HEK293 (cell line): ENCODE measurements at regions not wholly inside any gene's neighbourhood (a gene's known extent, or its start where the extent isn't known, plus 50 kb on each side); places are given as distances from the start of the nearest gene placed in this dataset.
A peak's percentile ranks its signal among the peaks of the same experiment; 100 is the strongest.

Experiments
- CTCF ChIA-PET: fragments of 350-600 bp; formaldehyde crosslinking; extraction: SDS; loops from one replicate; lab custom pipeline; 2021; ENCODE audit warnings: antibody characterized with exemption; lab: Yijun Ruan, JAX
- POLR2A ChIA-PET: fragments of 300-600 bp; formaldehyde crosslinking; extraction: SDS; loops from one replicate; lab custom pipeline; 2020; ENCODE audit warnings: antibody characterized with exemption, inconsistent platforms; lab: Yijun Ruan, JAX
- H3K27ac ChIP-seq: fragments of 200-500 bp; sonication (Bioruptor generic); 2 replicates; pipeline ENCODE4 v1.5.1; 2014; ENCODE audit warnings: low read depth, low read length, control low read depth, inconsistent platforms; ENCODE audit errors: extremely low read depth
- H3K36me3 ChIP-seq, 2 experiments: fragments of 200-500 bp in 1 of 2; sonication (Bioruptor generic) in 1 of 2; 1 replicate in 1 of 2; 2 replicates in 1 of 2; pipeline ENCODE4 v1.5.1; 2014 to 2017; ENCODE audit warnings: inconsistent platforms in 2 of 2, low read length in 2 of 2; ENCODE audit not compliant: control insufficient read depth in 2 of 2, insufficient read depth in 1 of 2
- H3K4me1 ChIP-seq: fragments of 200-500 bp; sonication (Bioruptor generic); 2 replicates; pipeline ENCODE4 v1.5.1; 2014; ENCODE audit warnings: mild to moderate bottlenecking, low read length, inconsistent platforms; ENCODE audit not compliant: control insufficient read depth, insufficient read depth
- H3K4me3 ChIP-seq: 2 replicates; pipeline ENCODE4 v1.5.1; 2011; ENCODE audit warnings: low read depth, mild to moderate bottlenecking, control low read depth, low read length, moderate library complexity
- H3K9me3 ChIP-seq: fragments of 200-500 bp; sonication (Bioruptor generic); 2 replicates; pipeline ENCODE4 v1.5.1; 2014; ENCODE audit warnings: low read depth, low read length, inconsistent platforms; ENCODE audit not compliant: control insufficient read depth, insufficient read depth
- CTCF ChIP-seq: fragments of 450-650 bp; formaldehyde crosslinking; IDR thresholded peaks from 2 replicates; pipeline ENCODE4 v1.5.1; 2016; ENCODE audit warnings: missing biosample characterization, missing genetic modification characterization
- EGR2 ChIP-seq: fragments of 450-650 bp; formaldehyde crosslinking; IDR thresholded peaks from 2 replicates; pipeline ENCODE4 v1.5.1; 2016; ENCODE audit warnings: low read depth, missing biosample characterization, missing genetic modification characterization
- PBX3 ChIP-seq: sonication (generic); formaldehyde crosslinking; IDR thresholded peaks from 2 replicates; pipeline ENCODE4 v1.8.1; 2022; ENCODE audit warnings: mild to moderate bottlenecking, moderate library complexity, missing genetic modification reagents
- ZFHX2 ChIP-seq: fragments of 450-650 bp; formaldehyde crosslinking; conservative IDR thresholded peaks from 2 replicates; pipeline ENCODE4 v1.5.1; 2016; ENCODE audit warnings: missing biosample characterization, missing genetic modification characterization
- ZNF155 ChIP-seq: fragments of 450-650 bp; formaldehyde crosslinking; IDR thresholded peaks from 2 replicates; pipeline ENCODE4 v1.5.1; 2016; ENCODE audit warnings: missing biosample characterization, missing genetic modification characterization
- ZNF341 ChIP-seq: fragments of 450-650 bp; formaldehyde crosslinking; IDR thresholded peaks from 2 replicates; pipeline ENCODE4; 2016; ENCODE audit warnings: low read depth, missing biosample characterization, missing genetic modification characterization
- ZNF426 ChIP-seq: fragments of 450-650 bp; formaldehyde crosslinking; IDR thresholded peaks from 2 replicates; pipeline ENCODE4 v1.5.1; 2017; ENCODE audit warnings: missing biosample characterization, missing genetic modification characterization, mild to moderate bottlenecking, inconsistent platforms, moderate library complexity
- ZNF555 ChIP-seq: fragments of 450-650 bp; formaldehyde crosslinking; conservative IDR thresholded peaks from 2 replicates; pipeline ENCODE4 v1.5.1; 2017; ENCODE audit warnings: missing biosample characterization, mild to moderate bottlenecking, missing genetic modification characterization, inconsistent platforms
- ZNF660 ChIP-seq: fragments of 450-650 bp; IDR thresholded peaks from 2 replicates; pipeline ENCODE4 v1.5.1; 2018; ENCODE audit warnings: missing biosample characterization, mild to moderate bottlenecking, missing genetic modification characterization
- ZNF701 ChIP-seq: fragments of 450-650 bp; formaldehyde crosslinking; IDR thresholded peaks from 2 replicates; pipeline ENCODE4 v1.5.1; 2016; ENCODE audit warnings: missing biosample characterization, missing genetic modification characterization
- ZSCAN18 ChIP-seq: fragments of 450-650 bp; formaldehyde crosslinking; IDR thresholded peaks from 2 replicates; pipeline ENCODE4 v1.5.1; 2016; ENCODE audit warnings: missing biosample characterization, missing genetic modification characterization

- ChIA-PET POLR2A (interaction anchor here (1.5 kb wide), 1 partner anchor 40 kb away, joined by 4 read pairs; no protein-coding TSS in a partner anchor), CTCF (interaction anchor here (0.6 to 0.8 kb wide), 4 partner anchors 18 to 878 kb away, joined by 3 to 4 read pairs (median 3); no protein-coding TSS in a partner anchor)
- TF ChIP-seq PBX3 (CRISPR knock-in tag) (no peak), ZFHX2 (tag by site-specific recombination) (no peak)
Measured at GRCh38 chr15:70566989-70567388, 196.4 kb downstream of the UACA start.

GRCh38 chr15:70566047-70566835 lies 197.1 kb downstream of the UACA start:
- Histone ChIP-seq H3K27ac (no peak overlapping the region), H3K4me1 (peaks cover 15% of the 10 kb centered on the region)
- ChIA-PET CTCF (interaction anchor here (0.6 to 1.2 kb wide), 8 partner anchors 10 to 879 kb away, joined by 3 to 4 read pairs (median 3); no protein-coding TSS in a partner anchor), POLR2A (interaction anchor here (0.6 to 1.5 kb wide), 2 partner anchors 40 to 189 kb away, joined by 3 to 4 read pairs; no protein-coding TSS in a partner anchor)
- TF ChIP-seq ZNF660 (no peak), EGR2 (tag by site-specific recombination) (0 out of 2 replicates have a peak, but pooled peaks have one; percentile 8), CTCF (peak; percentile 27; the same call in 1 of the 2 replicates), ZSCAN18 (tag by site-specific recombination) (no peak), ZNF701 (no peak), ZNF555 (no peak), ZNF426 (tag by site-specific recombination) (no peak), ZNF341 (tag by site-specific recombination) (peak; percentile 61)
- TF ChIP-seq, all 188 proteins: peak for 3
- H3K36me3 ChIP-seq: no peaks in the 10 kb centered on the region
- no peak overlapping the region for H3K4me3 ChIP-seq
- H3K9me3 ChIP-seq: no peaks in the 10 kb centered on the region

More at GRCh38 chr15:70566989-70567388, 196.4 kb downstream of the UACA start:
- Histone ChIP-seq H3K4me3 (no peak overlapping the region), H3K36me3 (no peaks in the 10 kb centered on the region), H3K27ac (no peak overlapping the region), H3K4me1 (peaks cover 15% of the 10 kb centered on the region), H3K9me3 (no peaks in the 10 kb centered on the region)

GRCh38 chr15:70563561-70564095 lies 199.7 kb downstream of the UACA start:
- TF ChIP-seq ZNF155 (tag by site-specific recombination) (no peak), ZNF426 (tag by site-specific recombination) (no peak)
- Histone ChIP-seq H3K4me1 (peaks cover 7% of the 10 kb centered on the region; the same call in 1 of the 2 replicates), H3K36me3 (no peaks in the 10 kb centered on the region), H3K27ac (no peak overlapping the region), H3K4me3 (no peak overlapping the region), H3K9me3 (no peaks in the 10 kb centered on the region)
- CTCF ChIA-PET: interaction anchor here (0.6 to 3.1 kb wide), 5 partner anchors 12 to 1488 kb away, joined by 3 to 7 read pairs (median 3); no protein-coding TSS in a partner anchor
- POLR2A ChIA-PET: no interaction called here
